ENCODE measurements at regions not wholly inside any gene's neighbourhood (a gene's known extent, or its start where the extent isn't known, plus 50 kb on each side); places are given as distances from the start of the nearest gene placed in this dataset.

DNA sequence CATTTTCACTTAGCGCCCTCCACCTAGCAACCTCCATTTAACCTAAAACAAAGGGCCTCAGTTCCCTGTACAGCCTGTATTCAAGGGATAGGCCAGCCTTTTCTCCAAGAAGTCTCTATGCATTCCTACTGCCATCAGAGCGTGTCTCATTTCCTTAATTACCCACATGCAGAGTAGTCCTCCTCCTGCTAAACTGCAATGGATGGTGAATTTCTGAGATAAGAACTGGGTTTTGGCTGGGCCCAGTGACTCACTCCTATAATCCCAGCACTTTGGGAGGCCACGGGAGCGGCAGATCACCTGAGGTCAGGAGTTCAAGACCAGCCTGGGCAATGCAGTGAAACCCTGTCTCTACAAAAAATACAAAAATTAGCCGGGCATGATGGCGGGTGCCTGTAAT lies 71.1 kb upstream of the GPR158 start:
- TF ChIP-seq SMC3 (IDR thresholded peaks at IDR 0.05; ENCODE audit: low read depth, low read length) (no peak), FOS (IDR thresholded peaks at IDR 0.05; ENCODE audit: low read depth, low read length) (no peak), MAFK (IDR thresholded peaks at IDR 0.05; ENCODE audit: low read depth, low read length) (no peak), NFE2L2 (IDR thresholded peaks at IDR 0.05; ENCODE audit: low read depth, low read length) (no peak), POLR2A (IDR thresholded peaks at IDR 0.05; ENCODE audit: low read depth, low read length) (no peak), RFX5 (IDR thresholded peaks at IDR 0.05; ENCODE audit: low read depth, low read length) (no peak), ELK1 (IDR thresholded peaks at IDR 0.05; ENCODE audit: borderline replicate concordance, low read depth, low read length) (no peak), BHLHE40 (IDR thresholded peaks at IDR 0.05; ENCODE audit: low read depth, low read length) (no peak), CHD1 (IDR thresholded peaks at IDR 0.05; ENCODE audit: low read depth, low read length) (no peak), MXI1 (IDR thresholded peaks at IDR 0.05; ENCODE audit: borderline replicate concordance, low read depth, low read length) (no peak), CTCF (conservative IDR thresholded peaks at IDR 0.05; ENCODE audit: low read depth, low read length) (no peak), CEBPB (IDR thresholded peaks at IDR 0.05; ENCODE audit: low read depth, low read length) (no peak), RCOR1 (IDR thresholded peaks at IDR 0.05; ENCODE audit: insufficient replicate concordance, low read length) (no peak), MAZ (IDR thresholded peaks at IDR 0.05; ENCODE audit: borderline replicate concordance, low read depth, low read length) (no peak), RAD21 (IDR thresholded peaks at IDR 0.05; ENCODE audit: low read length) (no peak)
- TF ChIP-seq, protein P1, sequence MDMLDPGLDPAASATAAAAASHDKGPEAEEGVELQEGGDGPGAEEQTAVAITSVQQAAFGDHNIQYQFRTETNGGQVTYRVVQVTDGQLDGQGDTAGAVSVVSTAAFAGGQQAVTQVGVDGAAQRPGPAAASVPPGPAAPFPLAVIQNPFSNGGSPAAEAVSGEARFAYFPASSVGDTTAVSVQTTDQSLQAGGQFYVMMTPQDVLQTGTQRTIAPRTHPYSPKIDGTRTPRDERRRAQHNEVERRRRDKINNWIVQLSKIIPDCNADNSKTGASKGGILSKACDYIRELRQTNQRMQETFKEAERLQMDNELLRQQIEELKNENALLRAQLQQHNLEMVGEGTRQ (IDR thresholded peaks at IDR 0.05; ENCODE audit: low read depth, low read length), result no peak
- ATAC-seq (ENCODE audit: low read depth), result no peak
- Histone ChIP-seq H3K14ac (replicated peaks; ENCODE audit: low read depth, low read length) (no peak overlapping the region), H2AK5ac (ENCODE audit: low read depth, low read length) (no peak overlapping the region), H2AK9ac (replicated peaks; ENCODE audit: low read depth, low read length, poor library complexity) (no peak overlapping the region), H4K8ac (ENCODE audit: low read depth in 2 of 2, low read length in 2 of 2) (no peak overlapping the region), H3K56ac (ENCODE audit: extremely low read depth, insufficient read depth, low read length) (no peak overlapping the region), H3K79me1 (ENCODE audit: low read depth in 1 of 2, low read length in 2 of 2) (no peaks in the 10 kb centered on the region), H2BK20ac (ENCODE audit: low read depth, low read length) (no peak overlapping the region), H4K91ac (ENCODE audit: insufficient read depth, low read depth, low read length) (no peak overlapping the region), H3K27me3 (ENCODE audit: control insufficient read depth, insufficient read depth, low read length) (no peaks in the 10 kb centered on the region; the same call in 1 of the 2 replicates), H3K4me3 (ENCODE audit: insufficient read depth, low read depth, low read length) (no peak overlapping the region), H2BK15ac (ENCODE audit: low read depth, low read length) (no peak overlapping the region), H3K27ac (ENCODE audit: insufficient read depth, low read length) (no peak overlapping the region), H4K5ac (ENCODE audit: low read depth, low read length) (no peak overlapping the region), H2AFZ (replicated peaks; ENCODE audit: low read length, poor library complexity) (no peak overlapping the region), H2BK120ac (ENCODE audit: low read depth, low read length) (no peak overlapping the region), H3K4me2 (ENCODE audit: low read depth, low read length) (no peak overlapping the region), H3K36me3 (ENCODE audit: control insufficient read depth, insufficient read depth, low read length) (no peaks in the 10 kb centered on the region), H3K23ac (ENCODE audit: low read depth, low read length) (no peak overlapping the region), H2BK5ac (ENCODE audit: low read depth, low read length, poor library complexity, severe bottlenecking) (no peak overlapping the region), H3K4ac (ENCODE audit: low read depth, low read length) (no peak overlapping the region), H4K20me1 (ENCODE audit: insufficient read depth, low read length) (no peaks in the 10 kb centered on the region), H3K9me3 (ENCODE audit: control insufficient read depth, insufficient read depth, low read length) (no peaks in the 10 kb centered on the region), H3K9ac (ENCODE audit: low read depth, low read length) (no peak overlapping the region), H3K18ac (ENCODE audit: low read depth, low read length) (no peak overlapping the region), H3K4me1 (ENCODE audit: control insufficient read depth, insufficient read depth, low read length) (no peaks in the 10 kb centered on the region), H3K9me1 (ENCODE audit: insufficient read depth, low read length) (no peaks in the 10 kb centered on the region)
- intact Hi-C loops (cut with micrococcal nuclease), result no loop called here
- no peak for DNase-seq
- ChIA-PET CTCF (no interaction called here), POLR2A (ENCODE audit: unreplicated experiment) (no interaction called here)
- WGBS, 2 experiments (ENCODE audit: extremely low coverage in 2 of 2, insufficient read length in 1 of 2), result no CpG with 5 or more reads among the region's 6 CpGs
- in situ Hi-C loops (cut with MboI; ENCODE audit: low sequenced_read_pairs), result no loop called here
- dilution Hi-C loops (cut with HindIII; ENCODE audit: low sequenced_read_pairs, unreplicated experiment), result no loop called here
- no TSS peak for BruUV-seq (replicated peaks)

Measured in IMR-90 (cell line).